ENCODE measurements at regions not wholly inside any gene's neighbourhood (a gene's known extent, or its start where the extent isn't known, plus 50 kb on each side); places are given as distances from the start of the nearest gene placed in this dataset.
"Not testable (repeated sequence)": the region's sequence is repeated elsewhere in the genome, so short reads cannot be mapped to it uniquely, and the experiment has no call there.

GRCh38 chr4:79175716-79176115 is 150.1 kb downstream of the NAA11 start:
- no peak for DNase-seq (ENCODE audit: low spot score)

- DNase-seq (ENCODE audit: low spot score): no peak
These were observed 151.2 kb downstream of the NAA11 start for GRCh38 chr4:79174490-79175252.

GRCh38 chr4:79173186-79173585 is 152.7 kb downstream of the NAA11 start:
- DNase-seq (ENCODE audit: low spot score): no peak

- DNase-seq (ENCODE audit: low spot score): no peak
These were observed 155.8 kb downstream of the NAA11 start for GRCh38 chr4:79170077-79170476.

GRCh38 chr4:79164907-79165610 is 160.8 kb downstream of the NAA11 start:
- DNase-seq (ENCODE audit: low spot score): no peak

GRCh38 chr4:79163981-79164490 is 161.8 kb downstream of the NAA11 start:
- no peak for DNase-seq (ENCODE audit: low spot score)

- no peak for DNase-seq (ENCODE audit: low spot score)
These were observed 164.9 kb downstream of the NAA11 start for GRCh38 chr4:79160962-79161361.

- not testable (repeated sequence) for DNase-seq (ENCODE audit: low spot score)
These were observed 167.2 kb downstream of the NAA11 start for GRCh38 chr4:79158705-79159104.

GRCh38 chr4:79155336-79155735 is 170.5 kb downstream of the NAA11 start:
- DNase-seq (ENCODE audit: low spot score): no peak

GRCh38 chr4:79150820-79151416 is 174.9 kb downstream of the NAA11 start:
- no peak for DNase-seq (ENCODE audit: low spot score)

- no peak for DNase-seq (ENCODE audit: low spot score)
These were observed 177.5 kb downstream of the NAA11 start for GRCh38 chr4:79148369-79148768.

GRCh38 chr4:79147251-79147650 is 178.6 kb downstream of the NAA11 start:
- DNase-seq (ENCODE audit: low spot score): no peak

GRCh38 chr4:79141530-79141929 is 184.3 kb downstream of the NAA11 start:
- DNase-seq (ENCODE audit: low spot score): peak; percentile 4

GRCh38 chr4:79134767-79135166 is 191.1 kb downstream of the NAA11 start:
- DNase-seq (ENCODE audit: low spot score): no peak

GRCh38 chr4:79132826-79133225 is 193.0 kb downstream of the NAA11 start:
- no peak for DNase-seq (ENCODE audit: low spot score)

GRCh38 chr4:79121875-79122358 is 182.7 kb upstream of the PAQR3 start:
- DNase-seq (ENCODE audit: low spot score): no peak

GRCh38 chr4:79121223-79121622 is 182.0 kb upstream of the PAQR3 start:
- no peak for DNase-seq (ENCODE audit: low spot score)

- not testable (repeated sequence) for DNase-seq (ENCODE audit: low spot score)
These were observed 177.8 kb upstream of the PAQR3 start for GRCh38 chr4:79117051-79117450.

GRCh38 chr4:79107014-79107413 is 167.8 kb upstream of the PAQR3 start:
- DNase-seq (ENCODE audit: low spot score): no peak

- DNase-seq (ENCODE audit: low spot score): no peak
These were observed 149.9 kb upstream of the PAQR3 start for GRCh38 chr4:79088946-79089691.

- no peak for DNase-seq (ENCODE audit: low spot score)
These were observed 147.8 kb upstream of the PAQR3 start for GRCh38 chr4:79087071-79087470.

Measured in umbilical cord (tissue), 1 donor.